Karpas-422 (cell line): ENCODE measurements at regions not wholly inside any gene's neighbourhood (a gene's known extent, or its start where the extent isn't known, plus 50 kb on each side); places are given as distances from the start of the nearest gene placed in this dataset.

Experiments
- DNase-seq: peaks from one replicate; pipeline ENCODE4 v3.0.0-alpha.2; 2015
- H2AFZ ChIP-seq: fragments of 200-600 bp; sonication (generic); 2 replicates; pipeline ENCODE4 v1.6.1; 2014; ENCODE audit warnings: antibody characterized with exemption, low read length, mixed read lengths
- H3K27ac ChIP-seq: fragments of 200-600 bp; sonication (generic); 2 replicates; pipeline ENCODE4 v1.5.1; 2014; ENCODE audit warnings: mild to moderate bottlenecking, low read length, moderate library complexity
- H3K27me3 ChIP-seq: fragments of 200-600 bp; sonication (generic); 2 replicates; pipeline ENCODE4 v1.6.1; 2014; ENCODE audit warnings: low read length, mixed read lengths
- H3K36me3 ChIP-seq: fragments of 200-600 bp; sonication (generic); 2 replicates; pipeline ENCODE4 v1.6.1; 2014; ENCODE audit warnings: low read length, mixed read lengths; ENCODE audit not compliant: insufficient read depth
- H3K4me1 ChIP-seq: fragments of 200-600 bp; sonication (generic); 2 replicates; pipeline ENCODE4 v1.6.1; 2014; ENCODE audit warnings: mild to moderate bottlenecking, low read length, mixed read lengths
- H3K4me2 ChIP-seq: fragments of 200-600 bp; sonication (generic); 2 replicates; pipeline ENCODE4 v1.6.1; 2014; ENCODE audit warnings: low read length, low read depth, mild to moderate bottlenecking; ENCODE audit not compliant: poor library complexity, severe bottlenecking
- H3K4me3 ChIP-seq: fragments of 200-600 bp; sonication (generic); 2 replicates; pipeline ENCODE4 v1.5.1; 2014; ENCODE audit warnings: mild to moderate bottlenecking, antibody characterized with exemption, low read length, mixed read lengths
- H3K79me2 ChIP-seq: fragments of 200-600 bp; sonication (generic); 2 replicates; pipeline ENCODE4 v1.6.1; 2014; ENCODE audit warnings: mild to moderate bottlenecking, low read length, mixed read lengths
- H3K9ac ChIP-seq: fragments of 200-600 bp; sonication (generic); 2 replicates; pipeline ENCODE4 v1.6.0; 2014; ENCODE audit warnings: low read length
- H3K9me2 ChIP-seq: fragments of 200-600 bp; sonication (generic), shearing (Covaris generic); replicated peaks from 2 replicates; pipeline ENCODE4 v1.6.0; 2014; ENCODE audit warnings: mild to moderate bottlenecking, low read length, moderate library complexity; ENCODE audit not compliant: insufficient read depth
- H3K9me3 ChIP-seq: fragments of 300-700, 200-600 bp; sonication (generic); 2 replicates; pipeline ENCODE4 v1.6.1; 2014; ENCODE audit warnings: low read length, mixed read lengths
- H4K20me1 ChIP-seq: fragments of 200-600 bp; sonication (generic); 2 replicates; pipeline ENCODE4 v1.6.1; 2014; ENCODE audit warnings: mild to moderate bottlenecking, antibody characterized with exemption, low read length, low read depth; ENCODE audit not compliant: insufficient read depth

- Histone ChIP-seq H3K27ac (no peak overlapping the region), H2AFZ (no peak overlapping the region), H3K9me3 (peaks cover 39% of the 10 kb centered on the region), H3K4me2 (no peak overlapping the region), H4K20me1 (no peaks in the 10 kb centered on the region), H3K9me2 (no peaks in the 10 kb centered on the region), H3K4me3 (no peak overlapping the region), H3K36me3 (no peaks in the 10 kb centered on the region), H3K27me3 (no peaks in the 10 kb centered on the region), H3K9ac (no peak overlapping the region), H3K4me1 (no peaks in the 10 kb centered on the region), H3K79me2 (no peaks in the 10 kb centered on the region)
- DNase-seq: no peak
Measured at GRCh38 chr15:23912191-23912590, 225.1 kb upstream of the NDN start.

GRCh38 chr15:23913081-23913480, 226.0 kb upstream of the NDN start:
- Histone ChIP-seq H4K20me1 (no peaks in the 10 kb centered on the region), H3K27me3 (no peaks in the 10 kb centered on the region), H3K9me2 (no peaks in the 10 kb centered on the region), H3K79me2 (no peaks in the 10 kb centered on the region), H3K36me3 (no peaks in the 10 kb centered on the region), H3K9ac (no peak overlapping the region), H3K4me3 (no peak overlapping the region), H3K4me1 (no peaks in the 10 kb centered on the region), H3K27ac (no peak overlapping the region), H3K4me2 (no peak overlapping the region), H3K9me3 (peaks cover 35% of the 10 kb centered on the region), H2AFZ (no peak overlapping the region)
- no peak for DNase-seq

- no peaks in the 10 kb centered on the region for H3K9me2 ChIP-seq
- H3K9me3 ChIP-seq: peaks cover 37% of the 10 kb centered on the region
- H3K36me3 ChIP-seq: no peaks in the 10 kb centered on the region
- no peak overlapping the region for H3K4me3 ChIP-seq
- no peak overlapping the region for H2AFZ ChIP-seq
- no peaks in the 10 kb centered on the region for H3K79me2 ChIP-seq
- H3K4me2 ChIP-seq: no peak overlapping the region
- no peaks in the 10 kb centered on the region for H4K20me1 ChIP-seq
- H3K27ac ChIP-seq: no peak overlapping the region
- no peak overlapping the region for H3K9ac ChIP-seq
- H3K27me3 ChIP-seq: no peaks in the 10 kb centered on the region
- no peak for DNase-seq
- H3K4me1 ChIP-seq: no peaks in the 10 kb centered on the region
Measured at GRCh38 chr15:23913635-23914034, 226.5 kb upstream of the NDN start.

GRCh38 chr15:23924686-23925085, 237.6 kb upstream of the NDN start:
- Histone ChIP-seq H3K27ac (no peak overlapping the region), H2AFZ (no peak overlapping the region), H3K4me2 (no peak overlapping the region), H3K4me1 (no peaks in the 10 kb centered on the region), H3K36me3 (no peaks in the 10 kb centered on the region), H3K27me3 (no peaks in the 10 kb centered on the region), H3K79me2 (no peaks in the 10 kb centered on the region), H3K4me3 (no peak overlapping the region), H3K9ac (no peak overlapping the region), H4K20me1 (no peaks in the 10 kb centered on the region), H3K9me3 (peaks cover 44% of the 10 kb centered on the region), H3K9me2 (no peaks in the 10 kb centered on the region)
- DNase-seq: no peak

GRCh38 chr15:23954931-23955330, 267.8 kb upstream of the NDN start:
- no peak overlapping the region for H2AFZ ChIP-seq
- H3K4me1 ChIP-seq: no peaks in the 10 kb centered on the region
- H3K9ac ChIP-seq: no peak overlapping the region
- H3K27ac ChIP-seq: no peak overlapping the region
- no peaks in the 10 kb centered on the region for H3K79me2 ChIP-seq
- peaks cover 36% of the 10 kb centered on the region for H3K9me3 ChIP-seq
- no peak overlapping the region for H3K4me3 ChIP-seq
- DNase-seq: no peak
- no peaks in the 10 kb centered on the region for H4K20me1 ChIP-seq
- no peaks in the 10 kb centered on the region for H3K27me3 ChIP-seq
- no peaks in the 10 kb centered on the region for H3K36me3 ChIP-seq
- H3K9me2 ChIP-seq: no peaks in the 10 kb centered on the region
- H3K4me2 ChIP-seq: no peak overlapping the region

- H3K4me2 ChIP-seq: no peak overlapping the region
- H4K20me1 ChIP-seq: no peaks in the 10 kb centered on the region
- no peak for DNase-seq
- no peak overlapping the region for H3K4me3 ChIP-seq
- no peak overlapping the region for H2AFZ ChIP-seq
- no peaks in the 10 kb centered on the region for H3K36me3 ChIP-seq
- no peaks in the 10 kb centered on the region for H3K4me1 ChIP-seq
- no peaks in the 10 kb centered on the region for H3K27me3 ChIP-seq
- H3K9me3 ChIP-seq: peaks cover 20% of the 10 kb centered on the region
- no peaks in the 10 kb centered on the region for H3K79me2 ChIP-seq
- H3K9ac ChIP-seq: no peak overlapping the region
- no peaks in the 10 kb centered on the region for H3K9me2 ChIP-seq
- H3K27ac ChIP-seq: no peak overlapping the region
Measured at GRCh38 chr15:23983500-23984259, 296.6 kb upstream of the NDN start.

- DNase-seq: no peak
- no peak overlapping the region for H3K4me2 ChIP-seq
- H3K36me3 ChIP-seq: no peaks in the 10 kb centered on the region
- no peaks in the 10 kb centered on the region for H3K27me3 ChIP-seq
- H3K9me3 ChIP-seq: peaks cover 25% of the 10 kb centered on the region
- H2AFZ ChIP-seq: no peak overlapping the region
- H3K9me2 ChIP-seq: no peaks in the 10 kb centered on the region
- no peak overlapping the region for H3K9ac ChIP-seq
- no peaks in the 10 kb centered on the region for H3K79me2 ChIP-seq
- no peaks in the 10 kb centered on the region for H4K20me1 ChIP-seq
- no peaks in the 10 kb centered on the region for H3K4me1 ChIP-seq
- no peak overlapping the region for H3K4me3 ChIP-seq
- H3K27ac ChIP-seq: no peak overlapping the region
Measured at GRCh38 chr15:23994273-23994672, 307.2 kb upstream of the NDN start.

GRCh38 chr15:23998056-23998455, 311.0 kb upstream of the NDN start:
- H3K27me3 ChIP-seq: no peaks in the 10 kb centered on the region
- no peak overlapping the region for H3K4me2 ChIP-seq
- H3K9me3 ChIP-seq: peaks cover 47% of the 10 kb centered on the region
- no peaks in the 10 kb centered on the region for H3K4me1 ChIP-seq
- H3K4me3 ChIP-seq: no peak overlapping the region
- H3K27ac ChIP-seq: no peak overlapping the region
- no peaks in the 10 kb centered on the region for H3K79me2 ChIP-seq
- no peak for DNase-seq
- H3K36me3 ChIP-seq: no peaks in the 10 kb centered on the region
- no peak overlapping the region for H3K9ac ChIP-seq
- no peaks in the 10 kb centered on the region for H3K9me2 ChIP-seq
- no peak overlapping the region for H2AFZ ChIP-seq
- H4K20me1 ChIP-seq: no peaks in the 10 kb centered on the region
